GM19468 (cell line): ENCODE measurements at regions not wholly inside any gene's neighbourhood (a gene's known extent, or its start where the extent isn't known, plus 50 kb on each side); places are given as distances from the start of the nearest gene placed in this dataset.

Source experiments
- ATAC-seq: cut with Tn5 transposase; IDR thresholded peaks from one replicate; pipeline ENCODE4 v1.9.1; 2021; ENCODE audit warnings: mild to moderate bottlenecking, moderate library complexity, moderate number of reproducible peaks; ENCODE audit not compliant: unreplicated experiment; ENCODE audit errors: extremely low read depth

GRCh38 chr6:23320471-23321015 is 751.2 kb downstream of the HDGFL1 start:
- no peak for ATAC-seq

- ATAC-seq: no peak
These were observed 754.5 kb downstream of the HDGFL1 start for GRCh38 chr6:23323897-23324296.

- ATAC-seq: no peak
These were observed 755.7 kb downstream of the HDGFL1 start for GRCh38 chr6:23325065-23325464.

GRCh38 chr6:23327621-23328020 is 758.3 kb downstream of the HDGFL1 start:
- ATAC-seq: no peak

GRCh38 chr6:23329086-23329485 is 759.7 kb downstream of the HDGFL1 start:
- no peak for ATAC-seq

- no peak for ATAC-seq
These were observed 761.3 kb downstream of the HDGFL1 start for GRCh38 chr6:23330632-23331031.

GRCh38 chr6:23334360-23334759 is 765.0 kb downstream of the HDGFL1 start:
- ATAC-seq: no peak

- ATAC-seq: no peak
These were observed 766.5 kb downstream of the HDGFL1 start for GRCh38 chr6:23335894-23336293.

GRCh38 chr6:23339268-23339667 is 769.9 kb downstream of the HDGFL1 start:
- ATAC-seq: no peak

- no peak for ATAC-seq
These were observed 770.9 kb downstream of the HDGFL1 start for GRCh38 chr6:23340271-23340670.

GRCh38 chr6:23343610-23344306 is 774.4 kb downstream of the HDGFL1 start:
- no peak for ATAC-seq

GRCh38 chr6:23348185-23348584 is 777.8 kb upstream of the NRSN1 start:
- ATAC-seq: no peak

GRCh38 chr6:23349521-23350147 is 776.4 kb upstream of the NRSN1 start:
- ATAC-seq: no peak

- no peak for ATAC-seq
These were observed 775.1 kb upstream of the NRSN1 start for GRCh38 chr6:23350752-23351453.

GRCh38 chr6:23354004-23354403 is 772.0 kb upstream of the NRSN1 start:
- no peak for ATAC-seq

- no peak for ATAC-seq
These were observed 768.7 kb upstream of the NRSN1 start for GRCh38 chr6:23357185-23357766.

GRCh38 chr6:23365732-23366131 is 760.3 kb upstream of the NRSN1 start:
- no peak for ATAC-seq

GRCh38 chr6:23367311-23367710 is 758.7 kb upstream of the NRSN1 start:
- ATAC-seq: no peak

- ATAC-seq: no peak
These were observed 757.5 kb upstream of the NRSN1 start for GRCh38 chr6:23368557-23368956.

GRCh38 chr6:23370051-23370450 is 756.0 kb upstream of the NRSN1 start:
- ATAC-seq: no peak
